ENCODE measurements at regions not wholly inside any gene's neighbourhood (a gene's known extent, or its start where the extent isn't known, plus 50 kb on each side); places are given as distances from the start of the nearest gene placed in this dataset.

DNA sequence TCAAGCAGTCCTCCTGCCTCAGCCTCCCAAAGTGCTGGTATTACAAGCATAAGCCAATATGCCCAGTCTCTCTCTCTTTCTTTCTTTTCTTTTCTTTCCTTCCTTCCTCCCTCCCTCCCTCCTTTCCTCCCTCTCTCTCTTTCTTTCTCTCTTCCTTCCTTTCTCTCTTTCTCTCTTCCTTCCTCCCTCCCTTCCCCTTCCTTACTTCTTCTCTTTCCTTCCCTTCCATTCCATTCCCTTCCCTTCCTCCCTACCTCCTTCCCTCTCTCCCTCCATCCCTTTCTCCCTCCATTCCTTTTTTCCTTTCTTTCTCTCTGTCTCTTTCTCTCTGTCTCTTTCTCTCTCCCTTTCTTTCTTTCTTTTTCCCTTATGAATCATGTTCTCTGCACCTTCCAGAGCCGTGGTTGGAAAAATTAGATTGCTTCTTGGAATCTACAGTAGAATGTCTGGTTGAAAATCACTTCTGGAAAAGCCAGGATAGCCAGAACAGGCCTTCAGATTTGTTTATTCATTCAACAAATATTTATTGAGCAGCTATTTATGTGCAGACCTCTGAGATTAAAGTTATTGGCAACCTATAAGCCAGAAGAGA lies 68.4 kb upstream of the ARHGAP5 start:
- TF ChIP-seq, protein P1, sequence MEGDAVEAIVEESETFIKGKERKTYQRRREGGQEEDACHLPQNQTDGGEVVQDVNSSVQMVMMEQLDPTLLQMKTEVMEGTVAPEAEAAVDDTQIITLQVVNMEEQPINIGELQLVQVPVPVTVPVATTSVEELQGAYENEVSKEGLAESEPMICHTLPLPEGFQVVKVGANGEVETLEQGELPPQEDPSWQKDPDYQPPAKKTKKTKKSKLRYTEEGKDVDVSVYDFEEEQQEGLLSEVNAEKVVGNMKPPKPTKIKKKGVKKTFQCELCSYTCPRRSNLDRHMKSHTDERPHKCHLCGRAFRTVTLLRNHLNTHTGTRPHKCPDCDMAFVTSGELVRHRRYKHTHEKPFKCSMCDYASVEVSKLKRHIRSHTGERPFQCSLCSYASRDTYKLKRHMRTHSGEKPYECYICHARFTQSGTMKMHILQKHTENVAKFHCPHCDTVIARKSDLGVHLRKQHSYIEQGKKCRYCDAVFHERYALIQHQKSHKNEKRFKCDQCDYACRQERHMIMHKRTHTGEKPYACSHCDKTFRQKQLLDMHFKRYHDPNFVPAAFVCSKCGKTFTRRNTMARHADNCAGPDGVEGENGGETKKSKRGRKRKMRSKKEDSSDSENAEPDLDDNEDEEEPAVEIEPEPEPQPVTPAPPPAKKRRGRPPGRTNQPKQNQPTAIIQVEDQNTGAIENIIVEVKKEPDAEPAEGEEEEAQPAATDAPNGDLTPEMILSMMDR (IDR thresholded peaks at IDR 0.05; ENCODE audit: insufficient read depth, low read depth, low read length), result no peak
- no peak for TF ChIP-seq EZH2 (IDR thresholded peaks at IDR 0.05; ENCODE audit: insufficient read depth, low read length)
